ENCODE measurements at regions not wholly inside any gene's neighbourhood (a gene's known extent, or its start where the extent isn't known, plus 50 kb on each side); places are given as distances from the start of the nearest gene placed in this dataset.
A peak's percentile ranks its signal among the peaks of the same experiment; 100 is the strongest.

- DNase-seq, result no peak
- Histone ChIP-seq H3K4me3 (ENCODE audit: low read depth, low read length) (no peak overlapping the region), H3K36me3 (replicated peaks) (no peaks in the 10 kb centered on the region), H3K27me3 (replicated peaks) (no peaks in the 10 kb centered on the region), H3K27ac (no peak overlapping the region)
- in situ Hi-C loops (cut with HindIII; ENCODE audit: low pct_ligation_motif_present, low sequenced_read_pairs), result no loop called here
- no peak for TF ChIP-seq CTCF (IDR thresholded peaks at IDR 0.05; ENCODE audit: low read depth, low read length, missing control alignments)
Measured at GRCh38 chr6:112592159-112592558, 245.0 kb downstream of the RFPL4B start.

GRCh38 chr6:112594886-112595594 is 247.9 kb downstream of the RFPL4B start:
- Histone ChIP-seq H3K27ac (no peak overlapping the region), H3K27me3 (replicated peaks) (no peaks in the 10 kb centered on the region), H3K4me3 (ENCODE audit: low read depth, low read length) (no peak overlapping the region), H3K36me3 (replicated peaks) (no peaks in the 10 kb centered on the region)
- in situ Hi-C loops (cut with HindIII; ENCODE audit: low pct_ligation_motif_present, low sequenced_read_pairs), result no loop called here
- no peak for TF ChIP-seq CTCF (IDR thresholded peaks at IDR 0.05; ENCODE audit: low read depth, low read length, missing control alignments)
- no peak for DNase-seq

- DNase-seq, result no peak
- in situ Hi-C loops (cut with HindIII; ENCODE audit: low pct_ligation_motif_present, low sequenced_read_pairs), result no loop called here
- TF ChIP-seq CTCF (IDR thresholded peaks at IDR 0.05; ENCODE audit: low read depth, low read length, missing control alignments), result no peak
- H3K27ac ChIP-seq, result no peak overlapping the region
- H3K27me3 ChIP-seq (replicated peaks), result no peaks in the 10 kb centered on the region
- H3K4me3 ChIP-seq (ENCODE audit: low read depth, low read length), result no peak overlapping the region
- no peaks in the 10 kb centered on the region for H3K36me3 ChIP-seq (replicated peaks)
Measured at GRCh38 chr6:112595841-112596240, 248.7 kb downstream of the RFPL4B start.

GRCh38 chr6:112597176-112597575 is 250.0 kb downstream of the RFPL4B start:
- no peak overlapping the region for H3K4me3 ChIP-seq (ENCODE audit: low read depth, low read length)
- H3K27ac ChIP-seq, result no peak overlapping the region
- no peak for DNase-seq
- no peaks in the 10 kb centered on the region for H3K27me3 ChIP-seq (replicated peaks)
- no peaks in the 10 kb centered on the region for H3K36me3 ChIP-seq (replicated peaks)
- in situ Hi-C loops (cut with HindIII; ENCODE audit: low pct_ligation_motif_present, low sequenced_read_pairs), result no loop called here
- no peak for TF ChIP-seq CTCF (IDR thresholded peaks at IDR 0.05; ENCODE audit: low read depth, low read length, missing control alignments)

GRCh38 chr6:112600168-112600567 is 253.0 kb downstream of the RFPL4B start:
- TF ChIP-seq CTCF (IDR thresholded peaks at IDR 0.05; ENCODE audit: low read depth, low read length, missing control alignments), result peak; percentile 30
- no peak overlapping the region for H3K27ac ChIP-seq
- in situ Hi-C loops (cut with HindIII; ENCODE audit: low pct_ligation_motif_present, low sequenced_read_pairs), result no loop called here
- H3K36me3 ChIP-seq (replicated peaks), result no peaks in the 10 kb centered on the region
- no peak for DNase-seq
- H3K4me3 ChIP-seq (ENCODE audit: low read depth, low read length), result no peak overlapping the region
- no peaks in the 10 kb centered on the region for H3K27me3 ChIP-seq (replicated peaks)

GRCh38 chr6:112603726-112604125 is 256.6 kb downstream of the RFPL4B start:
- H3K27me3 ChIP-seq (replicated peaks), result no peaks in the 10 kb centered on the region
- no peak overlapping the region for H3K27ac ChIP-seq
- in situ Hi-C loops (cut with HindIII; ENCODE audit: low pct_ligation_motif_present, low sequenced_read_pairs), result no loop called here
- no peaks in the 10 kb centered on the region for H3K36me3 ChIP-seq (replicated peaks)
- no peak overlapping the region for H3K4me3 ChIP-seq (ENCODE audit: low read depth, low read length)
- no peak for TF ChIP-seq CTCF (IDR thresholded peaks at IDR 0.05; ENCODE audit: low read depth, low read length, missing control alignments)
- DNase-seq, result no peak
